Nephron progenitor cell (in vitro differentiated cells): ENCODE measurements at regions not wholly inside any gene's neighbourhood (a gene's known extent, or its start where the extent isn't known, plus 50 kb on each side); places are given as distances from the start of the nearest gene placed in this dataset.
"Not testable (repeated sequence)": the region's sequence is repeated elsewhere in the genome, so short reads cannot be mapped to it uniquely, and the experiment has no call there.

Source experiments
- DNase-seq: peaks from one replicate; pipeline ENCODE4 v3.0.0; 2021
- H3K27ac Mint-ChIP-seq: 2 replicates; pipeline ENCODE4 v1.8.0; 2021; ENCODE audit warnings: mild to moderate bottlenecking, moderate library complexity, mixed read lengths
- H3K27me3 Mint-ChIP-seq: 2 replicates; pipeline ENCODE4 v1.8.0; 2021; ENCODE audit warnings: mild to moderate bottlenecking, low read depth, mixed read lengths; ENCODE audit not compliant: poor library complexity
- H3K36me3 Mint-ChIP-seq: 2 replicates; pipeline ENCODE4 v1.8.0; 2021; ENCODE audit warnings: low read depth, mixed read lengths
- H3K4me1 Mint-ChIP-seq: 2 replicates; pipeline ENCODE4 v1.8.0; 2021; ENCODE audit warnings: mixed read lengths
- H3K4me3 Mint-ChIP-seq: 2 replicates; pipeline ENCODE4 v1.8.0; 2021; ENCODE audit warnings: mild to moderate bottlenecking, moderate library complexity, mixed read lengths
- H3K9me3 Mint-ChIP-seq: 2 replicates; pipeline ENCODE4 v1.8.0; 2021; ENCODE audit warnings: mild to moderate bottlenecking, moderate library complexity, mixed read lengths
- CTCF ChIP-seq: fragments of 200-600 bp; sonication (generic); IDR thresholded peaks from 2 replicates; pipeline ENCODE4 v1.5.0; 2021; ENCODE audit warnings: antibody characterized with exemption

GRCh38 chr15:58321034-58321433 lies 110.8 kb upstream of the LIPC start:
- Mint-ChIP-seq H3K27me3 (no peaks in the 10 kb centered on the region), H3K4me3 (no peak overlapping the region), H3K4me1 (no peaks in the 10 kb centered on the region), H3K9me3 (peaks cover 16% of the 10 kb centered on the region), H3K36me3 (peaks cover 10% of the 10 kb centered on the region), H3K27ac (no peak overlapping the region)
- no peak for TF ChIP-seq CTCF
- no peak for DNase-seq

- Mint-ChIP-seq H3K36me3 (peaks cover 22% of the 10 kb centered on the region), H3K27me3 (no peaks in the 10 kb centered on the region), H3K4me1 (no peaks in the 10 kb centered on the region), H3K9me3 (peaks cover 29% of the 10 kb centered on the region), H3K4me3 (no peak overlapping the region), H3K27ac (no peak overlapping the region)
- no peak for DNase-seq
- no peak for TF ChIP-seq CTCF
Measured at GRCh38 chr15:58322253-58322652, 109.5 kb upstream of the LIPC start.

DNA sequence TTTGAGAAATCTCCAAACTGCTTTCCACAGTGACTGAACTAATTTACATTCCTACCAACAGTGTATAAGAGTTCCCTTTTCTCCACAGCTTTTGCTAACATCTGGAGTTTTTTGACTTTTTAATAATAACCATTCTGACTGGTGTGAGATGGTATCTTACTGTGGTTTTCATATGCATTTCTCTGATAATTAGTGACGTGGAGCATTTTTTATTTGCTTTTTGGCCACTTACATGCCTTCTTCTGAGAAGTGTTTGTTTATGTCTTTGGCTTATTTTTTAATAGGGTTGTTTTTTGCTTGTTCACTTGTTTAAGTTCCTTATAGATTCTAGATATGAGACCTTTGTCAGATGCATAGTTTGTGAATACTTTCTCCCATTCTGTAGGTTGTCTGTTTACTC lies 108.5 kb upstream of the LIPC start:
- Mint-ChIP-seq H3K36me3 (peaks cover 28% of the 10 kb centered on the region), H3K9me3 (peaks cover 39% of the 10 kb centered on the region)
- not testable (repeated sequence) for H3K27ac Mint-ChIP-seq, H3K27me3 Mint-ChIP-seq, H3K4me1 Mint-ChIP-seq, DNase-seq, H3K4me3 Mint-ChIP-seq

- Mint-ChIP-seq H3K9me3 (peaks cover 45% of the 10 kb centered on the region), H3K36me3 (peaks cover 35% of the 10 kb centered on the region), H3K4me1 (peaks cover 11% of the 10 kb centered on the region), H3K27ac (no peak overlapping the region), H3K4me3 (no peak overlapping the region), H3K27me3 (no peaks in the 10 kb centered on the region)
- TF ChIP-seq CTCF, result no peak
- no peak for DNase-seq
Measured at GRCh38 chr15:58324533-58324932, 107.3 kb upstream of the LIPC start.

DNA sequence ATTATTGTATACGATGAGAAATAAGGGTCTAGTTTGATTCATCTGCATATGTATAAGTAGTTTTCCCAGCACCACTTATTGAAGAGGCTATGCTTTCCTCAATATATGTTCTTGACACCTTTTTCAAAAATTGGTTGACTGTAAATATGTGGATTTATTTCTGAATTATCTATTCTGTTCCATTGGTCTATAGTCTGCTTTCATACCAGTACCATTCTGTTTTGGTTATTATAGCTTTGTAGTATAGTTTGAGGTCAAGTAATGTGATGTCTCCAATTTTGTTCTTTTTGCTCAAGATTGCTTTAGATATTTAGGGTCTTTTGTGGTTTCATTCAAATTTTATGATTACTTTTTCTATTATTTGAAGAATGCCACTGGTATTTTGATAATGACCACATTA lies 103.8 kb upstream of the LIPC start:
- Mint-ChIP-seq H3K9me3 (peaks cover 42% of the 10 kb centered on the region), H3K4me3 (no peak overlapping the region), H3K27me3 (no peaks in the 10 kb centered on the region), H3K27ac (no peak overlapping the region), H3K36me3 (peaks cover 35% of the 10 kb centered on the region), H3K4me1 (peaks cover 45% of the 10 kb centered on the region)
- no peak for TF ChIP-seq CTCF
- DNase-seq, result no peak

DNA sequence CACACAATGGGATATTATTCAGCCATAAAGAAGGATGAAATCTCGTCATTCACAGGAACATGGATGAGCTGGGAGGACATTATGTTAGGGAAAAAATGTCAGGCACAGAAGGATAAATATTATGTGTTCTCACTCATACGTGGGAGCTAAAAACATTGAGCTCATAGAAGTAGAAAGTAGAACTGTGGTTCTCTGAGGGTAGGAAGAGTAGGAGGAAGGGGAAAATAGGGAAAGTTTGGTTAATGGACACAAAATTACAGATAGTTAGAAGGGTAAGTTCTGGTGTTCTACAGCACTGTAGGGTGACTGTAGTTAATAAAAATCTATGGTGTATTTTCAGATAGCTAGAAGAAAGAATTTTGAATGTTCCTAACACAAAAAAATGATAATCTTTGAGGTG lies 102.6 kb upstream of the LIPC start:
- H3K4me3 Mint-ChIP-seq, result no peak overlapping the region
- TF ChIP-seq CTCF, result no peak
- peaks cover 55% of the 10 kb centered on the region for H3K4me1 Mint-ChIP-seq
- H3K27me3 Mint-ChIP-seq, result no peaks in the 10 kb centered on the region
- H3K9me3 Mint-ChIP-seq, result peaks cover 47% of the 10 kb centered on the region
- no peak overlapping the region for H3K27ac Mint-ChIP-seq
- peaks cover 41% of the 10 kb centered on the region for H3K36me3 Mint-ChIP-seq
- DNase-seq, result no peak
